ENCODE measurements at regions not wholly inside any gene's neighbourhood (a gene's known extent, or its start where the extent isn't known, plus 50 kb on each side); places are given as distances from the start of the nearest gene placed in this dataset.

- DNase-seq = no peak
These were observed 1045.8 kb downstream of the CNTNAP5 start for GRCh38 chr2:125070726-125071505.

DNA sequence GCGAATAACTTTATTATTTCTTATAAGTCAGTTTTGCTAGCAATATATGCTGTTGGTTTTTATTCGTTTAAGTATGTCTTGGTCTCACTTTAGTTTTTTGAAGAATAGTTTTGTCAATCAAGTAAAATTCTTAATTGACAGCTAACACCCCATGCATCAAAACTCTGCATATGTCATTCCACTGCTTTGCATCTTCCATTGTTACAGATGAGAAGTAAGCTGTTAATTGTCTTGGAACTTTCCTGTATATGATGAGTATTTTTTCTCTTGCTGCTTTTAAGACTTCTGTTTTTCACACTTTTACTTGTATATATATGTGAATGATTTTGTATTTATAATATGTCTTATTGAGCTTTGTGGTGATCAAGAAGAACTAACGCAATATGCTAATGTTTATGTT, 1048.4 kb downstream of the CNTNAP5 start:
- DNase-seq = no peak

DNA sequence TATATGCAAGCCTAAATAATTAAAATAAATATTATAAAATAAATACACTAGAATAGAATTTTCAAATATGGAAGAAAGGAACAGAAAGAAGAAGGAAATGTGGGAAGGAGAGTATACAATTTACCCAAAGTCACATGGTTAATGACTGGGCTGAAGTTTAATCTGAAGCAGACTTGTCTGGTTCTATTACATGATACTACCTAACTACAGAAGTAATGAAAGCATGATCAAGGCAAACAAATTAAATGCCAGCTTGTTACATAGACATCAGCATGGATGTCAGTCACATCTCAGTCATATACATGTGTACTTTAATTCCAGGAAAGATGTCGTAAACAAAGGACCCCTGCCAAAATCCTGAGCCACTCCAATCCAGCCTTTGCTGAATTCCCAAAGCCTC, 1060.8 kb downstream of the CNTNAP5 start:
- DNase-seq = no peak

GRCh38 chr2:125086313-125087184, 1061.5 kb downstream of the CNTNAP5 start:
- no peak for DNase-seq

GRCh38 chr2:125092276-125093009, 1067.4 kb downstream of the CNTNAP5 start:
- no peak for DNase-seq

DNA sequence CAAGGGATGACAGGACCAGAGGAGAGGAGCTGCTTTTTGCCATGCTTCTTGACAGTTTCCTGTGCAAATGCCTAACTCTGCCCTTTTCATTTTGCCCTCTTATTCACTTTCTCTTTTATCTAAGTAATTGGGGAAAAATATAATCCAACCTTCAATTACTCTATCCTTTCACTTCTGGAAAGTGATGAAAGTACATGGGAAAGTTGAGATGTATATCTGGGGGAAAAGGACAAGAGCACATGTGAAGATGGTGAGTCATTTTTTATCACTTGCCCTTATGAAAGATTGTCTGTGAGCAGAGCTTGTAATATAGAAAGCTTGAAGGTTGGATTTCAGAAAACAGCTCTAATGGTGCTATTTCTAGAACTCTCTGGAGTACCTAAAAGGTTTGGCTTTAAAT, 1070.7 kb downstream of the CNTNAP5 start:
- DNase-seq = no peak

GRCh38 chr2:125106710-125107109, 1081.6 kb downstream of the CNTNAP5 start:
- DNase-seq = no peak

DNA sequence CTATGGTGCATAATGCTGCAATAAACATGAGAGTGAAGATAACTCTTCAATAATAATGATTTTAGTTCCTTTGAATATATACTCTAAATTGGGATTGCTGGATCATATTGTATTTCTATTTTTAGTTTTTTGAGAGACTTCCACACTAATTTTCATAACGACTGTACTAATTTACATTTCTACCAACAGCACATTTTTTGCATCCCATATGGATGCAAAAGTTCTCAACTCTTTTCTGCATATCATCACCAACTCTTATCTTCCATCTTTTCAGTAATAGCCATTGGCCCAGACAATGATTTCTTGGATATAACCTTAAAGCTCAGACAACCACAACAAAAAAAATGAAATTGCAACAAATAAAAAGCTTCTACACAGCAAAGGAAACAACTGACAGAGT, 1082.4 kb downstream of the CNTNAP5 start:
- DNase-seq = no peak

DNA sequence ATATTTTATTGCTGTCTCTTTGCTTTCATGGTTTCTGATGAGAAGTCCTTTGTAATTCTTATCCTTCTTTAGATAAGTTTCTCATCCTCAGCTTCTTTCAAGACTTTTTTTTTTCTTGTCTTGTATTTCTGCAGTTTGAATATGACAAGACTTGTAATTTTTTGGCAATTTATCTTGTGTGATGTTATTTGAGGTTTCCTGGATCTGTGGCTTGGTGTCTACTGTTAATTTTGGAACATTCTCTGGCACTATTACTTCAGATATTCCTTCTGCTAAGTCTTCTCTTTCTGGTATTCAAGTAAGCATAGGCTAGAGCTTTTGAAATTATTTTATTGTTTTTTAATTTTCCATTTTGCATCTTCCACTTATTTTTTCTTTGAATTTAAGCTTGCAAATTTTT, 1083.2 kb downstream of the CNTNAP5 start:
- DNase-seq = no peak

- DNase-seq = no peak
These were observed 1100.8 kb downstream of the CNTNAP5 start for GRCh38 chr2:125125902-125126301.

DNA sequence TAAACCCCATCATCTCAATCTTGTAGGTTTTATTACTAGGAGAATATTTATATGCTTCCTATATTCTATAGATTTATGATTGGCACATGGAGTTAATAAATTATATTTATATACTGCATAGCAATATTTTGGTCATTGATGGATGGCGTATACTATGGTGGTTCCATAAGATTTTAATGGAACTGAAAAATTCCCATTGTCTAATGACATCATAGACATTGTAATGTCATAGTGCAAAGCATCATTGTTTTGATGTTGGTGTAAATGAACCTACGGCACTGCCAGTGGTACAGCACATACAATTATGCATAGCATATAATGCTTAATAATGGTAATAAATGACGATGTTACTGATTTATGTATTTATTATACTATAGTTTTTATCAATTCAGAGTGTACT, 1135.9 kb downstream of the CNTNAP5 start:
- DNase-seq = no peak

- DNase-seq = no peak
These were observed 1142.1 kb downstream of the CNTNAP5 start for GRCh38 chr2:125167152-125167551.

DNA sequence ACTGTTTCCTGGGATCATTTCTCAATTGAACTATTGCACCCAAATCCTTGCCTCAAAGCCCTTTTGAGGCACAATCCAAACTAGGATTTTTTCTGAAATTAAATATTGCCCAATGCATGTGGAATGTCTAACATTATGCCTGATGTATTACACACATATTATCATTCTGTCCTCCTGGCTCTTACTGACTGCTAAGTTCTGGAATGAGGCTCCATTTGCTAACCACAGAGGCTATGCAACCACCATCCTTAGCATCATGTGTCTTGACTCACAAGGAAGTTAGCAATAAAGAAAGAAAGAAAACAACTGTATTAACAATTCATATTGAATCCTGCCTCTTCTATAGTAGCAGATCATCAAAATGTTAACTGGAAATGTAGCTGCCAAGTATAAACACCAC, 1142.7 kb downstream of the CNTNAP5 start:
- DNase-seq = no peak

- no peak for DNase-seq
These were observed 1143.4 kb downstream of the CNTNAP5 start for GRCh38 chr2:125168442-125168841.

DNA sequence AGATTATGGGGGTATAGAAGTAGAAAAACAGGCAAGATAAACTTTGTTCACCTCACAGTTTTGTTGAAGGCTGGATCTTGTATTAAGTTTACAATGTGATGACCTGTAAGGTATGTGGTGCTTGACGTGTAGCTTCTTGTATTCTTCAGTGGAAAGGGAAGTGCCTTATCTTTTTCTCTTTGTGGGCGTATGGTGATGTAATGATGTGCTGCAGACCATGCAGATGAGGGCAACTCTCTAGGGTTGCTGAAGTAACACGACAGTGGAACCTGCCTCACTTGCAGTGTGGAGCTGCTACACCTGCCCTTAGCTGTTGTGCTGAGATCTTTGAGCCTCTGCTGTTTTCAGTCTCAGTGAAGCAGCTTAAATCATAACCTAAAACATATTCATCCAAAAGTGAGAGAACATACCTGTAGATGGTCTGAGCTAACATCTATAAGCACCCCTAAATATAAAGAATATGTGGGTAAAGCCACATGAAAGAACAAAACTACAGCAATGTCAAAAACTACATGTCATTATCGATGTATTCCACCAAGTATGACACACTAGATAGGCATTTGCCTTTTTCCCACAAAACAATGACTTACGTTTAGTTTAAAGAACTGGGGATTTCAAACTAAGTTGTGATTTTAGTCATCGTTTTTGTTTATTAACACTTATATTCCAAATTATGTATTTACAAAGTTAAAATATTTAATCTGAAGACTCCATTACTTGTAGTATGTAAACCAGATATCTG, 1144.1 kb downstream of the CNTNAP5 start:
- no peak for DNase-seq

- DNase-seq = no peak
These were observed 1144.7 kb downstream of the CNTNAP5 start for GRCh38 chr2:125169764-125170146.

GRCh38 chr2:125172181-125172580, 1147.1 kb downstream of the CNTNAP5 start:
- DNase-seq = no peak

- no peak for DNase-seq
These were observed 1150.3 kb downstream of the CNTNAP5 start for GRCh38 chr2:125175415-125175814.

DNA sequence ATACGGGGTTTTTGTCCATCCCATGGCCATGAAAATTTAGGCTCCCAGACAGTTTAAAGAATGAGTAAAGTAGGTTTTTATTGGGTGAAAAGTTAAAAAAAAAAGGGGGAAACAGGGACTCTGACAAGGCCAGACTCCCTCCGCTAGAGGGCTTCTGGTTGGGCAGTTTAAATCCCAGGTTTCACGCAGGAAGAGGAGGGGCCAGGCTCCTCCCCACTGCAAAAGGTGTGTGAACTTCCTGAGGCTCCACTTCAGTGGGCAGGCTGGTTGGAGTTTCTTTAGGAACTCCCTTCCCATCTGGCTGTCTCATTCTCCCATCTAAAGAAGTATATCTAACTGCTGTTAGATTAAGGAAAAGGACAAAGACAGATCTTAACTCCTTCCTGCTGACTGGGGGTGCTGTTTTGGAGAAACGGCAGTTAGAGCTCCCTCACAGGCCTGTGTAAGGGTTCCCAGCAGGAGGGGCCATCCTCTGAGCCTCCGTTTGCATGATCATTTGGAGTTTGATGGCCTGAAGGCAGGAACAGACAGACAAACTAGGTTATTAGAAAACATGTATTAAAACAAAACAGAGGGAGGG, 1160.7 kb downstream of the CNTNAP5 start:
- no peak for DNase-seq

GRCh38 chr2:125207431-125207830, 1182.3 kb downstream of the CNTNAP5 start:
- DNase-seq = no peak

DNA sequence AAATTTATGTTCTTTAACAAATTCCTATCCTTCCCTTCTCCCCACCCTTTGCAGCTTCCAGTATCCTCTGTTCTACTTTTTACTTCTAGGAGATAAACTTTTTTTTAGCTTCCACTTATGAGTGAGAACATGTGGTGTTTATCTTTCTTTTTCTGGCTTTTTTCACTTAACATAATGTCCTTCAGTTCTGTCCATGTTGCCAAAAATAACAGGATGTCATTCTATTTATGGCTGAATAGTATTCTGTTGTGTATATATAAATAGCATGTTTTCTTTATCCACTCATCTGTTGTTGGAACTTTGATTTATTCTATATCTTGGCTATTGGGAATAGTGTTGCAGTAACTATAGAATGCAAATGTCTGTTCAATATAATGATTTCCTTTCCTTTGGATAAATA, 1191.2 kb downstream of the CNTNAP5 start:
- DNase-seq = no peak

DNA sequence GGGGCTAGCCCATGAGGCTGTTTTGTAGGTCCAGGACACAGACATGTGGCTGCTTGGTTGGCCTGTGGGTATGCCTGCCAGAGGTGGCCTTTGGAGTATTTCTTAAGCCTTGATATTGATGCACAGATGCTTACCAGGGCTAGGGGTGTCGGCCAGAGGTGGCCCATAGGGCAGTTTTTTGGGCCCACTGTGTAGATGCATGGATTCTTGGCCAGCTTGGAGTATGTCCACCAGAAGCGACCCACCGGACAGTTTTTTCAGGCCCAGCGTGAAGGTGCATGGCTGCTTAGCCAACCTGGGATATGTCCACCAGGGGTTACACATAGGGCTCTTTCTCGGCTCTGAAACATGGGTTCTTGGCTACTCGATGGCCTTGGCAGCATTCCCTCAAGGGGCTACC, 1199.1 kb downstream of the CNTNAP5 start:
- no peak for DNase-seq
